Hepatocyte (in vitro differentiated cells): ENCODE measurements at regions not wholly inside any gene's neighbourhood (a gene's known extent, or its start where the extent isn't known, plus 50 kb on each side); places are given as distances from the start of the nearest gene placed in this dataset.

ENCODE experiments used
- CTCF ChIP-seq: fragments of 200-600 bp; sonication (generic); IDR thresholded peaks from 2 replicates; pipeline ENCODE4 v1.5.1; 2016; ENCODE audit warnings: antibody characterized with exemption, mild to moderate bottlenecking; ENCODE audit not compliant: poor library complexity
- EZH2 ChIP-seq: fragments of 200-600 bp; sonication (generic); IDR thresholded peaks from 2 replicates; pipeline ENCODE4 v1.6.1; 2016; ENCODE audit warnings: antibody characterized with exemption, mild to moderate bottlenecking, borderline replicate concordance
- EZH2phosphoT487 ChIP-seq: fragments of 200-600 bp; sonication (generic); IDR thresholded peaks from one replicate; pipeline ENCODE4 v1.6.1; 2018; ENCODE audit warnings: antibody characterized with exemption, mild to moderate bottlenecking, low read depth, moderate library complexity; ENCODE audit not compliant: unreplicated experiment, severe bottlenecking

- no peak for TF ChIP-seq CTCF
- TF ChIP-seq EZH2: no peak
- no peak for TF ChIP-seq EZH2phosphoT487
Observed at GRCh38 chr22:49381595-49382450, 445.9 kb downstream of the BRD1 start.
